Skin of body (tissue), 1 donor: ENCODE measurements at regions not wholly inside any gene's neighbourhood (a gene's known extent, or its start where the extent isn't known, plus 50 kb on each side); places are given as distances from the start of the nearest gene placed in this dataset.
"Not testable (repeated sequence)": the region's sequence is repeated elsewhere in the genome, so short reads cannot be mapped to it uniquely, and the experiment has no call there.

ENCODE experiments used
- DNase-seq: peaks from one replicate; lab custom pipeline; 2025; lab: John Stamatoyannopoulos, UW

- DNase-seq, result no peak
These were observed 242.6 kb upstream of the MSX2 start for GRCh38 chr5:174481737-174482136.

- DNase-seq, result no peak
These were observed 241.8 kb upstream of the MSX2 start for GRCh38 chr5:174482607-174483024.

GRCh38 chr5:174483411-174483810 is 241.0 kb upstream of the MSX2 start:
- DNase-seq, result no peak

GRCh38 chr5:174489215-174489614 is 235.2 kb upstream of the MSX2 start:
- DNase-seq, result no peak

- no peak for DNase-seq
These were observed 234.3 kb upstream of the MSX2 start for GRCh38 chr5:174489920-174490597.

- no peak for DNase-seq
These were observed 233.7 kb upstream of the MSX2 start for GRCh38 chr5:174490728-174491127.

- DNase-seq, result no peak
These were observed 233.1 kb upstream of the MSX2 start for GRCh38 chr5:174491265-174491664.

- DNase-seq, result no peak
These were observed 232.5 kb upstream of the MSX2 start for GRCh38 chr5:174491761-174492350.

- DNase-seq, result no peak
These were observed 230.9 kb upstream of the MSX2 start for GRCh38 chr5:174493530-174493929.

GRCh38 chr5:174497939-174498338 is 226.4 kb upstream of the MSX2 start:
- not testable (repeated sequence) for DNase-seq

- DNase-seq, result not testable (repeated sequence)
These were observed 225.8 kb upstream of the MSX2 start for GRCh38 chr5:174498575-174498974.

GRCh38 chr5:174500636-174501035 is 223.7 kb upstream of the MSX2 start:
- no peak for DNase-seq

GRCh38 chr5:174501461-174502069 is 222.8 kb upstream of the MSX2 start:
- DNase-seq, result no peak

- no peak for DNase-seq
These were observed 221.3 kb upstream of the MSX2 start for GRCh38 chr5:174503086-174503460.

- no peak for DNase-seq
These were observed 220.7 kb upstream of the MSX2 start for GRCh38 chr5:174503461-174504265.

- no peak for DNase-seq
These were observed 220.1 kb upstream of the MSX2 start for GRCh38 chr5:174504266-174504726.

- DNase-seq, result no peak
These were observed 218.8 kb upstream of the MSX2 start for GRCh38 chr5:174505621-174506020.

GRCh38 chr5:174510782-174511453 is 213.5 kb upstream of the MSX2 start:
- DNase-seq, result not testable (repeated sequence)

GRCh38 chr5:174511714-174512253 is 212.6 kb upstream of the MSX2 start:
- no peak for DNase-seq

- no peak for DNase-seq
These were observed 210.1 kb upstream of the MSX2 start for GRCh38 chr5:174514325-174514724.

GRCh38 chr5:174514983-174515394 is 209.4 kb upstream of the MSX2 start:
- DNase-seq, result no peak
